Smooth muscle cell (in vitro differentiated cells): ENCODE measurements at regions not wholly inside any gene's neighbourhood (a gene's known extent, or its start where the extent isn't known, plus 50 kb on each side); places are given as distances from the start of the nearest gene placed in this dataset.

Source experiments
- DNase-seq: peaks from one replicate; lab custom pipeline; 2025; ENCODE audit not compliant: unreplicated experiment; lab: John Stamatoyannopoulos, UW
- H2AFZ ChIP-seq: fragments of 200-600 bp; sonication (generic); 2 replicates; pipeline ENCODE4 v1.6.0; 2016; ENCODE audit warnings: antibody characterized with exemption, low read depth, mild to moderate bottlenecking
- H3F3A ChIP-seq: fragments of 200-600 bp; sonication (generic); 2 replicates; pipeline ENCODE4 v1.6.0; 2017; ENCODE audit warnings: antibody characterized with exemption, low read depth
- H3K27ac ChIP-seq: fragments of 200-600 bp; sonication (generic); 2 replicates; pipeline ENCODE4 v1.5.1; 2016; ENCODE audit warnings: low read depth, mild to moderate bottlenecking
- H3K27me3 ChIP-seq: fragments of 200-600 bp; sonication (generic); 2 replicates; pipeline ENCODE4 v1.6.1; 2016; ENCODE audit warnings: low read depth, mild to moderate bottlenecking
- H3K36me3 ChIP-seq: fragments of 200-600 bp; sonication (generic); 2 replicates; pipeline ENCODE4 v1.5.1; 2016; ENCODE audit warnings: low read depth
- H3K4me1 ChIP-seq: fragments of 200-600 bp; sonication (generic); 2 replicates; pipeline ENCODE4 v1.5.1; 2016; ENCODE audit warnings: low read depth
- H3K4me2 ChIP-seq: fragments of 200-600 bp; sonication (generic); 2 replicates; pipeline ENCODE4 v1.6.0; 2016; ENCODE audit warnings: mild to moderate bottlenecking
- H3K4me3 ChIP-seq: fragments of 200-600 bp; sonication (generic); 2 replicates; pipeline ENCODE4 v1.5.1; 2016; ENCODE audit warnings: mild to moderate bottlenecking
- H3K79me2 ChIP-seq: fragments of 200-600 bp; sonication (generic); 2 replicates; pipeline ENCODE4 v1.6.0; 2016; ENCODE audit warnings: low read depth, mild to moderate bottlenecking
- H3K9ac ChIP-seq: fragments of 200-600 bp; sonication (generic); 2 replicates; pipeline ENCODE4 v1.6.0; 2016; ENCODE audit warnings: low read depth
- H3K9me3 ChIP-seq: fragments of 200-600 bp; sonication (generic); replicated peaks from 2 replicates; pipeline ENCODE4 v1.5.1; 2016; ENCODE audit warnings: low read depth
- H4K20me1 ChIP-seq: fragments of 200-600 bp; sonication (generic); 2 replicates; pipeline ENCODE4 v1.6.0; 2016; ENCODE audit warnings: low read depth
- WGBS: methylation state at CpG from one replicate; pipeline ENCODE4 v1.1.7; 2016; ENCODE audit warnings: low lambda C conversion rate; 5-methylcytosine and 5-hydroxymethylcytosine counted together
- TF ChIP-seq, protein P1 (sequence below): fragments of 200-600 bp; sonication (generic); IDR thresholded peaks from 2 replicates; pipeline ENCODE4 v1.5.1; 2017; ENCODE audit warnings: borderline replicate concordance, mild to moderate bottlenecking, antibody characterized with exemption; ENCODE audit not compliant: insufficient read depth, poor library complexity, severe bottlenecking

DNA sequence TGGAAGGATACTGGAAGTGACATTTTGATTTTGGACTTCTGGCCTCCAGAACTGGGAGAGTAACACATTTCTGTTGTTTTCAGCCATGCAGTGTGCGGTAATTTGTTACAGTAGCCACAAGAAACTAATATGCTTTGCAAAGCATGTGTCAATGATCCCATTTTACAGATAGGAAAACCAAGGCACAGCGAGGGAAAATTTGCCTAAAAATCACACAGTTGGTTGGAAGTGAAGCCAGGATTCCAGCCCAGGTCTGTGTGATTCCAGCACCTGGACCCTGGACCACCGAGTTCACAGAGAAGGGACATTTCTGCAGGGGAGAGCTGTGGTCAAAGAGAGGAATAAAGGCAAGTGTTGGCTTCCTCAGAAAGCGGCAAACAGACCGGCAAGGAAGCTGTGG lies 106.7 kb upstream of the MED13L start:
- DNase-seq: no peak
- Histone ChIP-seq H3K27ac (no peak overlapping the region), H3K9me3 (no peaks in the 10 kb centered on the region), H3K27me3 (no peaks in the 10 kb centered on the region), H3F3A (peaks cover 14% of the 10 kb centered on the region), H3K4me1 (peaks cover 25% of the 10 kb centered on the region), H3K36me3 (no peaks in the 10 kb centered on the region), H3K79me2 (no peaks in the 10 kb centered on the region), H3K9ac (no peak overlapping the region), H3K4me2 (no peak overlapping the region), H4K20me1 (no peaks in the 10 kb centered on the region), H2AFZ (no peak overlapping the region), H3K4me3 (no peak overlapping the region)
- 92% methylated on average over 5 of the region's 5 CpGs for WGBS
- TF ChIP-seq, protein P1, sequence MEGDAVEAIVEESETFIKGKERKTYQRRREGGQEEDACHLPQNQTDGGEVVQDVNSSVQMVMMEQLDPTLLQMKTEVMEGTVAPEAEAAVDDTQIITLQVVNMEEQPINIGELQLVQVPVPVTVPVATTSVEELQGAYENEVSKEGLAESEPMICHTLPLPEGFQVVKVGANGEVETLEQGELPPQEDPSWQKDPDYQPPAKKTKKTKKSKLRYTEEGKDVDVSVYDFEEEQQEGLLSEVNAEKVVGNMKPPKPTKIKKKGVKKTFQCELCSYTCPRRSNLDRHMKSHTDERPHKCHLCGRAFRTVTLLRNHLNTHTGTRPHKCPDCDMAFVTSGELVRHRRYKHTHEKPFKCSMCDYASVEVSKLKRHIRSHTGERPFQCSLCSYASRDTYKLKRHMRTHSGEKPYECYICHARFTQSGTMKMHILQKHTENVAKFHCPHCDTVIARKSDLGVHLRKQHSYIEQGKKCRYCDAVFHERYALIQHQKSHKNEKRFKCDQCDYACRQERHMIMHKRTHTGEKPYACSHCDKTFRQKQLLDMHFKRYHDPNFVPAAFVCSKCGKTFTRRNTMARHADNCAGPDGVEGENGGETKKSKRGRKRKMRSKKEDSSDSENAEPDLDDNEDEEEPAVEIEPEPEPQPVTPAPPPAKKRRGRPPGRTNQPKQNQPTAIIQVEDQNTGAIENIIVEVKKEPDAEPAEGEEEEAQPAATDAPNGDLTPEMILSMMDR: no peak

DNA sequence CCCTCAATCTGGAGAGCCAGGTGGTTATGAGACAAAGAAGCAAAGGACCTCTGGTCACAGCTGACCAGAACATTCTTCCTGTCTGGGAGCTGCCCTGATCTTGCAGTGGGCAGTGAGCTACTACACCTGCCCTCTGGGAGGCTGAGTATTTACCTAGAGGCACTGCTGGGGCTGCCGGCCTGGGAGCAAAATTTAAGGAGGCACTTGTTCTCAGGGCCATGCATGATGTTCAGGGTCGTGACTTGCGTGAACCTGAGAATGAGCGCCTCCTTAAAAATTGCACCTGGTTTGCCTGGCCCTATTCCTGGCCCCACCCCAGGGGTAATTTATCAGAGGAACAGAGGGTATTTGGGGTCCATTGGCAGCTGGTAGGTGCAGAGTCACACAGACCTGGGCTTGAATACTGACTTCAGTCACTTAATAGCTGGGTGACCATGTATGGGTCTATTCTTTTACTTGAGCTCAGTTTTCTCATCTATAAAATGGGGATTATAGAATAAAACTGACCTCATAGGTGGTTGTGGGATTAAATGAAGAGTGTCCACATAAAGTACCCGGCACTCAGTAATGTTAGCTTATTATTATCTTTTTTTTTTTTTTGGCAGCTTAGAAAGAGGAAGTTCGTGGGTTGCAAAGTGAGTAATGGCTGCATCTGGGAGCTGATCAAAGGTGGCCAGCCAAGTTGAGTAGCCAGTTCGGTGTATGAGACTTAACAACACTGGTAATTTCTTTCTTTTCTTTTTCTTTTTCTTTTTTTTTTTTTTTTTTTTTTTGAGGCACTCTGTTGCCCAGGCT lies 107.4 kb upstream of the MED13L start:
- no peak for DNase-seq

DNA sequence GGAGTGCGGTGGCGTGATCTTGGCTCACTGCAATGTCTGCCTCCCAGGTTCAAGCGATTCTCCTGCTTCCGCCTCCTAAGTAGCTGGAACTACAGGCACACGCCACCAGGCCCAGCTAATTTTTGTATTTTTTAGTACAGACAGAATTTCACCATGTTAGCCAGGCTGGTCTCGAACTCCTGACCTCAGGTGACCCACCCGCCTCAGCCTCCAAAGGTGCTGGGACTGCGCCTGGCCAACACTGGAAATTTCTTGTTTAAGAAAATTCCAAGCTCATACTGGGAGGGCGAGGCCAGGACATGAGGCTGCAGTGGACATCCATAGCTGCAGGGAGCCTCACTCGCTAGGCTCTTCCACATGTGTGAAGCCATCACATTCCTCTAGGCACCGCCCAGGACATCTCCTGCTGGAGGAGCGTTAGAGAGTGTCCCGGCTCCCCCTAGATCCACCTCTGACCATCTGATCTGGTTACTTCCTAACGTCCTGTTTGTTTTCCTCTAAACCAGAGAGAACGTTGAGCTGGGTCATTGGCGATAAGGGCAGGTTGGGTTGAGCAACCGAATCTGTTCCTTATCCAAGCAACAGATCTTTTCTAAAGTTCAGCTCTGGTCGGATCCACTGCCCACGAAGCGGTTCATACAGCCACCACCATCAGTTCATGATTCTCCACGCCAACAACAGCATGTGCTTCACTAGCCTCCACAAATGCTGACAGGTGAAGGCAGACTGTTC lies 108.2 kb upstream of the MED13L start:
- Histone ChIP-seq H3K4me3 (no peak overlapping the region), H2AFZ (no peak overlapping the region), H3K9me3 (no peaks in the 10 kb centered on the region), H3K27me3 (no peaks in the 10 kb centered on the region), H3K79me2 (no peaks in the 10 kb centered on the region), H3F3A (peaks cover 21% of the 10 kb centered on the region), H3K27ac (no peak overlapping the region), H4K20me1 (no peaks in the 10 kb centered on the region), H3K9ac (no peak overlapping the region), H3K4me1 (peaks cover 25% of the 10 kb centered on the region), H3K4me2 (no peak overlapping the region), H3K36me3 (no peaks in the 10 kb centered on the region)
- TF ChIP-seq, protein P1: no peak
- no peak for DNase-seq
- WGBS: 80% methylated on average over 21 of the region's 21 CpGs

More for the DNA sequence above, 107.4 kb upstream of the MED13L start:
- Histone ChIP-seq H3K4me3 (no peak overlapping the region), H3K27me3 (no peaks in the 10 kb centered on the region), H4K20me1 (no peaks in the 10 kb centered on the region), H3K9me3 (no peaks in the 10 kb centered on the region), H3F3A (peaks cover 21% of the 10 kb centered on the region), H3K9ac (no peak overlapping the region), H3K79me2 (no peaks in the 10 kb centered on the region), H3K4me2 (no peak overlapping the region), H2AFZ (no peak overlapping the region), H3K36me3 (no peaks in the 10 kb centered on the region), H3K4me1 (peaks cover 25% of the 10 kb centered on the region), H3K27ac (no peak overlapping the region)
- 65% methylated on average over 7 of the region's 7 CpGs for WGBS
- TF ChIP-seq, protein P1: no peak
